Colonic mucosa (tissue), 4 donors: ENCODE measurements at regions not wholly inside any gene's neighbourhood (a gene's known extent, or its start where the extent isn't known, plus 50 kb on each side); places are given as distances from the start of the nearest gene placed in this dataset.
A peak's percentile ranks its signal among the peaks of the same experiment; 100 is the strongest.

ENCODE experiments used
- DNase-seq: peaks from one replicate; pipeline ENCODE4 v3.0.0-alpha.2; 2020
- H3K27ac ChIP-seq: fragments of 200-600 bp; one replicate; pipeline ENCODE4 v1.8.0; 2021
- H3K27me3 ChIP-seq: fragments of 200-600 bp; one replicate; pipeline ENCODE4 v1.8.0; 2021
- H3K36me3 ChIP-seq: fragments of 200-600 bp; one replicate; pipeline ENCODE4 v1.8.0; 2021
- H3K4me1 ChIP-seq: fragments of 200-600 bp; one replicate; pipeline ENCODE4 v1.8.0; 2021; ENCODE audit warnings: mild to moderate bottlenecking
- H3K4me3 ChIP-seq: fragments of 200-600 bp; one replicate; pipeline ENCODE4 v1.8.0; 2021
- H3K9ac ChIP-seq, 2 donors: one replicate each; pipeline ENCODE4 v1.7.0; 2013; ENCODE audit warnings: control low read depth in 2 of 2, low read depth in 2 of 2, low read length in 2 of 2
- H3K9me3 ChIP-seq: fragments of 200-600 bp; one replicate; pipeline ENCODE4 v1.8.0; 2021
- CTCF ChIP-seq: fragments of 200-600 bp; IDR thresholded peaks from one replicate; pipeline ENCODE4 v1.8.0; 2022; ENCODE audit warnings: antibody characterized with exemption, mild to moderate bottlenecking
- intact Hi-C: fragments of 100-400 bp; cut with DNase I; formaldehyde crosslinking; loops from one replicate; pipeline ENCODE4 v1.14.1; 2022
- donor health status: healthy.
- donor health status: DM: no; HTN: no; CAD: no.
- donor health status: DM: no; HTN: no; CAD: no.

GRCh38 chr1:67571901-67572593 is 113.0 kb upstream of the GADD45A start:
- H3K27me3 ChIP-seq: no peaks in the 10 kb centered on the region
- peak overlapping the region in 1 of 2 donors; percentile 54 for H3K9ac ChIP-seq
- no peak overlapping the region for H3K4me3 ChIP-seq
- intact Hi-C loops: loop anchor here (10.0 kb wide), 1 partner anchor 53 kb away; no protein-coding TSS in a partner anchor
- peaks cover 7% of the 10 kb centered on the region for H3K4me1 ChIP-seq
- H3K27ac ChIP-seq: peak overlapping the region; percentile 50
- no peaks in the 10 kb centered on the region for H3K36me3 ChIP-seq
- TF ChIP-seq CTCF: no peak
- DNase-seq: no peak
- no peaks in the 10 kb centered on the region for H3K9me3 ChIP-seq

- intact Hi-C loops: loop anchor here (10.0 kb wide), 1 partner anchor 52 kb away; no protein-coding TSS in a partner anchor
- peak; percentile 84 for DNase-seq
- Histone ChIP-seq H3K4me1 (peaks cover 7% of the 10 kb centered on the region), H3K9ac (peak overlapping the region in 1 of 2 donors; percentile 54), H3K4me3 (no peak overlapping the region), H3K36me3 (no peaks in the 10 kb centered on the region), H3K27ac (peak overlapping the region; percentile 50), H3K27me3 (no peaks in the 10 kb centered on the region), H3K9me3 (no peaks in the 10 kb centered on the region)
- no peak for TF ChIP-seq CTCF
Measured at GRCh38 chr1:67572594-67573221, 112.3 kb upstream of the GADD45A start.

- intact Hi-C loops: loop anchor here (10.0 kb wide), 1 partner anchor 51 kb away; no protein-coding TSS in a partner anchor
- DNase-seq: no peak
- peaks cover 7% of the 10 kb centered on the region for H3K4me1 ChIP-seq
- H3K36me3 ChIP-seq: no peaks in the 10 kb centered on the region
- peak overlapping the region; percentile 50 for H3K27ac ChIP-seq
- no peaks in the 10 kb centered on the region for H3K9me3 ChIP-seq
- no peak overlapping the region for H3K4me3 ChIP-seq
- TF ChIP-seq CTCF: no peak
- H3K9ac ChIP-seq: peak overlapping the region in 1 of 2 donors; percentile 31
- no peaks in the 10 kb centered on the region for H3K27me3 ChIP-seq
Measured at GRCh38 chr1:67573311-67573872, 111.6 kb upstream of the GADD45A start.

- no peaks in the 10 kb centered on the region for H3K27me3 ChIP-seq
- intact Hi-C loops: loop anchor here (10.0 kb wide), 1 partner anchor 51 kb away; no protein-coding TSS in a partner anchor
- H3K4me3 ChIP-seq: no peak overlapping the region
- no peak for DNase-seq
- peaks cover 7% of the 10 kb centered on the region for H3K4me1 ChIP-seq
- no peak overlapping the region for H3K27ac ChIP-seq
- no peak overlapping the region for H3K9ac ChIP-seq
- no peaks in the 10 kb centered on the region for H3K36me3 ChIP-seq
- no peaks in the 10 kb centered on the region for H3K9me3 ChIP-seq
- TF ChIP-seq CTCF: no peak
Measured at GRCh38 chr1:67574221-67574620, 110.8 kb upstream of the GADD45A start.

GRCh38 chr1:67575861-67576260 is 109.1 kb upstream of the GADD45A start:
- Histone ChIP-seq H3K4me3 (no peak overlapping the region), H3K9me3 (no peaks in the 10 kb centered on the region), H3K27ac (no peak overlapping the region), H3K27me3 (no peaks in the 10 kb centered on the region), H3K9ac (no peak overlapping the region), H3K36me3 (no peaks in the 10 kb centered on the region), H3K4me1 (peaks cover 7% of the 10 kb centered on the region)
- no peak for DNase-seq
- intact Hi-C loops: loop anchor here (10.0 kb wide), 1 partner anchor 49 kb away; no protein-coding TSS in a partner anchor
- no peak for TF ChIP-seq CTCF
